ENCODE measurements at regions not wholly inside any gene's neighbourhood (a gene's known extent, or its start where the extent isn't known, plus 50 kb on each side); places are given as distances from the start of the nearest gene placed in this dataset.

DNA sequence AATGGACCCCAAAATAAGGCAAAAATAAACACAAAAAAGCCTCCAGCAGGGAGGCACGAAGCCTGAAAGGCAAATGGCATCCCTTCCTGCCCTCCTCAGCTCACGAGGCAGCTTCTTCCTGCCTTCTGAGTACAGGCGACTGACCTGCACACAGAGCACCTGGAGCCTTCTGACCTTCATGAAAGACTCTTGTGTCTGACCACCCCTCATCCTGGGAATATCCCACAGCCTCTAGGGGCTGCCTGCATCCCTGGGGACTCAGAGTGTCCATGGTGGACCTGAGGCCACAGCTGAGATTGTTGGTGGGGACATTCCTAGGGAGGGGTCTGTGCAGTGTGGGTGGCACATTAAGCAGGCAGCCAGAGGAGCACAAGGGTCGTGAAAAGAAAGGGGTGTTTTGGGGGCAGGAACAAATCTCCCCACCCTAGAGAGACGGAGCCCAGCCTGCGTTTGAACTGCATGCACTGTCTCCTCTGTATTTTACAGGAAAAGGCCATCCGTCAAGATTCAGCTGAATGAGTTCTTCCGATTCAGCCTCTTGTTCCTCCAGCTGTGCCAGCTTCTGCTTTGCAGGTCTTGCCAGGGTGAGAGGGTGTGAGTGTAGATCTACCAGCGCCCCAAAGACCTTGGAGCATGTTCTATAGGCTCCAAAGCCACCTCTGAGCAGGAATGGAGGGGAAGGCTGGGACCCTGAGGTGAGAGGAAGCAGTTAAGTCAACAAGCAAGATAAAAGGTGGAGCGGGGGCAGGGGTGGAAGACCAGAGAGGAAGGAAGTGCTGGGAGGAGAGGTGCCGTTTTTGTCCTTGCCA lies 80.4 kb upstream of the MEF2A start:
- TF ChIP-seq, protein P1, sequence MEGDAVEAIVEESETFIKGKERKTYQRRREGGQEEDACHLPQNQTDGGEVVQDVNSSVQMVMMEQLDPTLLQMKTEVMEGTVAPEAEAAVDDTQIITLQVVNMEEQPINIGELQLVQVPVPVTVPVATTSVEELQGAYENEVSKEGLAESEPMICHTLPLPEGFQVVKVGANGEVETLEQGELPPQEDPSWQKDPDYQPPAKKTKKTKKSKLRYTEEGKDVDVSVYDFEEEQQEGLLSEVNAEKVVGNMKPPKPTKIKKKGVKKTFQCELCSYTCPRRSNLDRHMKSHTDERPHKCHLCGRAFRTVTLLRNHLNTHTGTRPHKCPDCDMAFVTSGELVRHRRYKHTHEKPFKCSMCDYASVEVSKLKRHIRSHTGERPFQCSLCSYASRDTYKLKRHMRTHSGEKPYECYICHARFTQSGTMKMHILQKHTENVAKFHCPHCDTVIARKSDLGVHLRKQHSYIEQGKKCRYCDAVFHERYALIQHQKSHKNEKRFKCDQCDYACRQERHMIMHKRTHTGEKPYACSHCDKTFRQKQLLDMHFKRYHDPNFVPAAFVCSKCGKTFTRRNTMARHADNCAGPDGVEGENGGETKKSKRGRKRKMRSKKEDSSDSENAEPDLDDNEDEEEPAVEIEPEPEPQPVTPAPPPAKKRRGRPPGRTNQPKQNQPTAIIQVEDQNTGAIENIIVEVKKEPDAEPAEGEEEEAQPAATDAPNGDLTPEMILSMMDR (IDR thresholded peaks at IDR 0.05), result no peak
- TF ChIP-seq EZH2 (IDR thresholded peaks at IDR 0.05; ENCODE audit: borderline replicate concordance, insufficient read depth, low read depth, low read length, poor library complexity, severe bottlenecking), result no peak
